EL (cell line): ENCODE measurements at regions not wholly inside any gene's neighbourhood (a gene's known extent, or its start where the extent isn't known, plus 50 kb on each side); places are given as distances from the start of the nearest gene placed in this dataset.

ENCODE experiments used
- DNase-seq: peaks from one replicate; pipeline ENCODE4 v3.0.0-alpha.2; 2016

DNA sequence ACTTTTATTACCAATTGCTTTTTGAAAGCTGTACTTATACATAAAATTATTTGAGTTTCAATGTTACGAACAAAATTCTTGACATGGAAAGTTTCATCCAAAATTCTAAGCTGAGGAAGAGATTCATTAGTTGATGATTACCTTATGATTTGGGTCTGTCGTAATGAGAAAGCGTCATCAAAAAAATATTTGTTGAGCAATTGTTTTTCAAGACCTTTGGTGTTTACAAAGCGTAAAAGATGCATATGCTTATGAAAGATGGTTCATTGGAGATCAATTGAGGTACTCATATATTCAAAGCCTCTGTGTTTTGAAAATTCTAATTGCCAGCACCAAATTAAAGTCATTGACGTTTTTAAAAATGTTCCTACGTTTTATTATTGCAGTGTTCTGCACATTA, 110.5 kb upstream of the DOK5 start:
- no peak for DNase-seq

DNA sequence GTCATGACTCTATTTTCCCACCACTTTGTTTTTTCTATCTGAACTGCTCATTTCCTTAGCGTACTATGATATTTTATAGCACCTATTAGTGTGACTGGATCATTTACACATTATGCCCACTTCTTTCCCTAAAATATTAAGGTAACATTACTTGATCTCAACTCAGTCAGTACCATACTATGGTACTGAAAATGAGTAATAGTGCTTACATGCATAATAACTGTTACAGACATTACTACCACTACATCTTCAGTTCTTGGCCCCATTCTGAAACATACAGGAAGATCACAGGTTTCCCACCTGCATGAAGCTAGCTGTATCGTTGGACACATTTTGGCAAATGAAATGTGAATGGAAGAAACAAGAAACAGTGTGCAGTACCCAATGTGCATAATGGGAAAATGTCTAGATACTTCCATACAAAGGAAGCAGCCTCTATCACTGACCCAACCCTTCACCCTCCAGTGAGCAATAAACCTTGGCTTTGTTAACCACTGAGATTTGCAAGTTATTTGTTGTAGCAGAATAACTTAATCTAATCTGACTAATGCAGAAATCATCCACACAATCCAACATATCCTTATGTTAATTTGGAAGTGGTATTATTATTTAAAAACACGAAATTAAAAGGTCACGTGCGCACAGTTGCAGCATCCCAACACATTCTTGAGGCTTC, 108.6 kb upstream of the DOK5 start:
- no peak for DNase-seq

DNA sequence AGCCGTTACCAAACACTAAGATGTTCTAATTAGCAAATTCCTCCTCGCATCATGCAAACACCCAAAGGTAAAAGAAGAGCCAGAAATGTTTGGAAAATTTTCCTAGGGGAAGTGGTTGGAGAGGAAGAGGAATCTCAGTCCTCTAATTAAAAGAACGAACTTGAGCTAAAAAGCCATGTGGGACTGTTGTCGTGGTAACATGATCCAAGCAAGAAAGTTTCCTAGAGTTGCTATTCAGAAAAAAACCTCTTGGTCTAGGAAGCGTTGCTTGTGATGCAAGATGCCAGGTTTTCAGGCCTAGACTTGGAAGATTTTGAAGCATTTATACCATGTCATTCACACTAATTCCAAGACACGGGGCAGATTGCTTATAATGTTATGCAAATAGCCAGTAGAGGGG, 106.8 kb upstream of the DOK5 start:
- DNase-seq: no peak

DNA sequence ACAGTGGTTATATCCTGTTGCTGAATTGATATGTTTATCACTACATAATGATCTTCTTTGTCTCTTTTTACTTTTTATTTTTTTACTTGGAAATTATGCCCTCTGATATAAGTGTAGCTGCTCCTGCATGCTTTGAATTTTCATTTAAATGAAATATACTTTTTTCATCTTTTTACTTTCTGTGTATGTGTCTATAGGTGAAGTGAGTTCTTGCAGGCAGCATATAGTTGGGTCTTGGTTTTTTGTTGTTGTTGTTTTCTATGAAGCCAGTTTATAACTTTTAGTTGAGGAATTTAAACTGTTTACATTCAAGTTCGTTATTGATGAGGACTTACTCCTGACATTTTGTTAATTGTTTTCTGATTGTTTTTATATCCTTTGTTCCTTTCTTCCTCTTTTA, 103.1 kb upstream of the DOK5 start:
- DNase-seq: no peak

DNA sequence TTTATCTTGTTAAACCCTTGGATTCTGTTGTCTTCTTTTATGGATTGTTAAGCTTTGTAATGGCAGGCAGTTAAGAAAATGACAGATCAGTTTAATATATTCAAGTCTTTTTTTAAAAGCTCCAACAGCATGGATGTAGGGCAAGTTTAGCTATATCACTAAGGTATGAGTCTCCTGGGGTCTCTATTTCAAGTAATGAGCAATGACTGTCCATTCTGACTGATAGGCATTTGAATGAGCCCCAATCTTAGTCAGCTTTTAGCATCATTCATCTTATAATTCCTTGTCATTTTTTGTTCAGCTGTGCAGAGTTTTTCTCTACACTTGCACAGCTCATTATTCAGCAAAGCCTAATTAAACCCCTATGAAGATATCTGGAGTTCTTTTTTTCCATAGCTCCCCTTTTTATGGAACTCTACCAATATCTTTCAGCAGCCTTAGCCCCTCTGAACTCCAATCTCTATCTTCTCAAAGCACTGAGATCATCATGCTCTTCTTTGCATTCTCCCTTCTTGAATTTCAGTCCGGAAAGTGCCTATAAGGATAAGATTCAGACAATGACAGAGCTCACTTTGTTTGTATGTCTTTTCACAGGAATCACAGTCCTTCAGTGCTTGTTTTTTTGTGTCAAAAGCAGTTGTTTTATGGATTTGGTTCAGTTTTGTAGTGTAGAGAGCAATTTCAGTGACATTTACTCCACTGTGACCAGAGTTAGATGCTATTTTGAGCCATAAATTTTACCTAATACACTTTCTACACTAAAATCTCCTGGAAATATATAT, 97.2 kb upstream of the DOK5 start:
- no peak for DNase-seq

DNA sequence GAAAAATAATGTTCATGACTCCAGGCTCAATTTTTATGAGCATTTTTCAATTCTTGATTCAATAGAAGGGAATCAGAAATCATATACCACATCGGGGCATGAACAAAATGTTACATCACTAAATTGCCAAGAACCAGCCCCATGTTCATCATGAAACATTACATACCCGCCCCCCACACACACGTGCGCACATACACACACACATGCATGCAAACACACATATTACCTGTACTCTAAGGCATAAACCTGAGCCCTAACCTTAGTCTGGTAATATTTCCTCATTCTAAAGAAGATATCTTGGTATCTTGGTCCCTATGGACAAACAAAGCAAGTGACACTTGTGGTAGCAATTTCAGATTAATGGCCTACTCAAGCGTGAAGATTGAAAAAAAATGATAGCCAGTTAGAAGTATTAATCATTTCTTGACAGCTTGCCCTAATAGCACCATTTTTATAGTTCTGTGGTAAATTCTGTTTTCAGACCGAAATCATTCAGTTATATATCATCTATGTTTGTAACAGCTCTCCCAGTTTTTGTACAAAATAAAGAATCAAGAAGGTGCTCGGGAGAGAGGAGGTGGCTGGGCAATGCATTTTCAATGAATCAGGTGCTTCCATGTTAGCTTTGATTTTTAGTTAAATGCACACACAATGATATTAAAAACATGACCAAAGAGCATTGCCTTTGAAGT, 95.4 kb upstream of the DOK5 start:
- no peak for DNase-seq

DNA sequence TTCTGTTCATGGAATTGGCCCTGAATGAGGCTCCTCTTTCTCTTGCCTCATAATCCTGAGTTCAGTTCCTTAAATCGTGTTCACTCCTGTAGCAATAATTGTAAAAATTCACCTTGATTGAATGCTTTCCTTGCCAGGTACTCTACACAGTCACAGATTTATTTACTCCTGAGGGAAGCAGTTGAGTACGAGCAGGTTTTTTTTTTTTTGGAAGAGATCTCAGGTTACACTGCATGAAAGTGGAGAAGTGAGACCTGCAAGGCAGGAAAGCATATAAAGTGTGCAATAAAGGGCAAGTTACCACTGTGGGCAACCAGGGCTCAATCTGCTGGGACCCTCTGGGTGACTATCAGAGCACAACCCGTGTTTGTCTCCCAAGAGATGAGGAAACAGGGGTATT, 93.0 kb upstream of the DOK5 start:
- DNase-seq: no peak

DNA sequence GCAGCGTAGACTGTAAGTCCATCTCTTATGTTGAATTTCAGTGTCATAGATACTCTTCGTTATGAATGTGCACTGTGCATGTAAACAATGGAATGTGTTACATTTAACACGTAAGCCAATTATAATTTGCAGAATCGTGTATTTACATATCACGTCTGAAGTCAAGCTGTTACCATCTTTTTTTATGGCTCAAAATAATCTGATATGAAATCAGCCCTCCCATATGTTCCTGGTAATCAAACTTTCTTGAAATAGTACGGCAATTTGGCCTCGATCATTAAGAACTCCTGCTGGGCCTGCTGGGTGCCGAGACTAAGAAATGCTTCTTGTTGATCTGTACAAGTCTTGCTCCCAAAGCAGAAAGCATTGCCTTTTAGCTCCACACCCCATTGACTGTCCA, 89.6 kb upstream of the DOK5 start:
- DNase-seq: no peak

DNA sequence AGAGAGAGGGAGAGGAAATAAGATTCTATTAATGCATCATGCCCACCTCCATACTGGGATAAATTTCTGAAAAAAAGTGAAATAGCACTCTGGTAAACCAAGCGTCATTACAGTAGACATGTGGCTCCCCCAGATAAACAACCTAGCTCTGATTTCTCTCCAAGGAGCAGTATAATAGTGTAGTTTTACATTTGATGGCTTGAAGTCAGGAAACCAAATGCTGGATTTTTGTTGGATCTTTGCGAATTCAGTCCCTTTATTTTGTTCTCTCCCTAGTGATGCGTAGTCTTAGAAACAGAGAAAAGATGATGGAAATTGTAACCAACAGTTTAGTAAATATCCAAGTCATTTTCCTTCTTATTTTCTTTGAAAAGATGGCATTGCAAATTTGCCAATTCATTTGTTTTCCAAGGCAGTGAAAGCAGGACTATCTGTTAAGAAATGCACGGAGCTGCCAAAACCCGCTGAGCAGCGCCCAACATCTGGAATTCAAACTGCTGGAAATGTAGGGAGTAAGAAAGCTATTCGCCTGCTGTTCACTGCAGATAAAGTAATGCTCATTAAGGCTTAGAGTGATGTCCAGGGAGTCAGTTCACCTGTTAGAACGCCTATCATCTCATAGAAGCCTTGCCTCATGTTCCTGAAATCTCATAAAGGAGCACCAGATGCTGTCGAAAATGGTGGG, 85.7 kb upstream of the DOK5 start:
- DNase-seq: no peak

DNA sequence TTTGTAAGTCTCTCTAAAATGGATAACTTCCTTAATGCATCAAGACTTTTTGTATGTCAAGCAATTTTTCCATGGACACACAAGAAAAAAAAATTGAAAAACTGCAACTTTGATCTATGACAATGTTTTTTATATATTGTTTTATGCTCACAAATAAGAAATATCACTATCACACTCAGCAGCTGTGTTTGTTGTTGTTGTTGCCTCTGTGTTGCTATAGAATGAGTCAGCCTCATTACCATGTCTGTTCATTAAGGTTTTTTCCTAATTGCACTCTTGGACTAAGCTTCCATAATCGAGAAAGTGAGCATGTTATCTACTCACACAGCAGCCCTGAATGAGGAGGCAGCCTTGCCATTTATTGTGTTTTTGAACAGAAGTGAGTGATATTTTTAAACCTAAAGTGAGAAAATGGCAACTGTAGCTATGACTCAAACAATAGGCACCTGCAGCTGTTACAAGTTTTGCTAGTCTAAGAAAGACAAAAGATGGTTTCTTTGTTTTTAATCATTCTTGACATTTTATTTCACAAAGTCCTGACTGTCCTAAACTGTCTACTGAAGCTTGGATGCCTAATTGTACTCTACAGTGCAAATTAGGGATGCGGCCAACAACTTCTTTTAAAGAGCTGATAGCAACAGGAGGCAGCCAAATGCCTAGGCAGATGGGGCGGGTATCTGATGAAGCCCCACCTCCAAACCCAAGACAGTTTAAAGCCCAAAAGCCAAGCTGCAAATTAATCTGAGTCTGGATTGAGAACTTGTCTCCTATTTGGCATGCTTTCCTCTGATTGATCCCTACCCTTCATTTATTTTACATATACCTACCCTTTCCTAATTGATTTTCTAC, 77.9 kb upstream of the DOK5 start:
- no peak for DNase-seq

DNA sequence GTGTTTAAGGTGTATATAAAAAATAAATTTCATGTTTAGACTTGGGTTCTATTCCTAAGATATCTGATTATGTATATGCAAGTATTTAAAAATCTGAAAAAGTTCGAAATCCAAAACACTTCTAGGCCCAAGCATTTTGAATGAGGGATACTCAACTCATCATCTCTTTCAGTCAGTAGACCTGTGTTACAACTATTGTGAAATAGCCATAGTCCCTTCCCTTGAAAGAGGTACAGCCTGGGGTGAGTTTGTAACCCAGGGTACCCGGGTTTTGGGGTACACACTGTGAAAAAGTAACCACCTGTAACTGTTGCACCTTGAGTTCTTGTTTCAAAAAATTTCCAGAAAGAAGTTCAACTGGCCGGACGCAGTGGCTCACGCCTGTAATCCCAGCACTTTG, 76.6 kb upstream of the DOK5 start:
- DNase-seq: no peak

DNA sequence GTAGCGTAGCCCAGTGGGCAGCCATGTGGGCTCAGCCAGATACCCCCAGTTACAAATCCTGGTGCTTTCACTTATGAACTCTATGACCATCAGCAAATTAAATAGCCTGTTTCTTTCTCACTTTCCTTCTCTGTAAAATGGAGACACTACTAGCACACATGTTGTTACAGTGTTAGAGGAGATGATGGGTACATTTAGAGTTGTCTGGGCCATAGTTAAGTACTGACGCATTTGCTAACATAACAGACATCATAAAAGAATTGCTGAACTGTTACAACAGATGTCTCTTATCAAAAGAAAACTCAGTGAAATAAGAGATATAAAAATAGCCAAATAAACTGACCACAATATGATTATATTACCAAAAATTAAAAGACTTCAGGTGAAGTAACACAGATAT, 69.9 kb upstream of the DOK5 start:
- DNase-seq: no peak

DNA sequence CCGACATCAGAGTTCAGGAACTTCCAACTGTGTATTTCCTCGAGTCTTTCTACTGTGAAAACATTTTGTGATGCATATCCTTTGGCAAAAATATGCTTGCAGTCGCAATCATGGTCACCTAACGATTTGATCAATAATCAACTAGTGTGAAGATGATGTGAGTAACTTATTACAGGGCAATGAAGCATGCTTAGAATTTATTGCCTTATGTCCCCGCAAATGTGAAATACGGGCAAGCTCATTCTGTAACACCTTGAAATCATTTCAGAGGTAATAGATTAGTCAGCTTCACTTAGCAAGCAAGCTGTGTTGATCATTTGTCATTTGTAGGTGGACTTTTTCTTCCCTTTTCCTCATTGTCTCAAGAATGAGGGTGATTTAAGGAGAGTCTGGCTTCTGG, 67.9 kb upstream of the DOK5 start:
- DNase-seq: no peak

DNA sequence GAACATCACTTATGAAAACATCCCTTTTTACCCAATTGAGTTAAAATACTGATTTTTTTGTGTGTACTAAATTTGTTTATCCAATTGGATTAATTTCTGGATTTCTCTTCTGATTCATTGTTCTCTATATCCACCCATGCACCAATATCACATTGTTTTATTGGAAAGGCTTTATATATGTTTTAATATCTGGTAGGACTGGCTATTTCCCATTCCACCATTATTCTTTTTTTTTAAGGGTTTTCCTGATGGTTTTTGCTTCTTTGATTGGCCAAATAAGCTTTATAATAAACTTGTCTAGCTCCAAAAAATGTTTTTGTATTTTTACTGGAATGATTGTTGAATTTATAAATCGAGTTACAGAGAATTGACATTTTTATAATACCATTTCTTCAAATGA, 59.4 kb upstream of the DOK5 start:
- DNase-seq: no peak

DNA sequence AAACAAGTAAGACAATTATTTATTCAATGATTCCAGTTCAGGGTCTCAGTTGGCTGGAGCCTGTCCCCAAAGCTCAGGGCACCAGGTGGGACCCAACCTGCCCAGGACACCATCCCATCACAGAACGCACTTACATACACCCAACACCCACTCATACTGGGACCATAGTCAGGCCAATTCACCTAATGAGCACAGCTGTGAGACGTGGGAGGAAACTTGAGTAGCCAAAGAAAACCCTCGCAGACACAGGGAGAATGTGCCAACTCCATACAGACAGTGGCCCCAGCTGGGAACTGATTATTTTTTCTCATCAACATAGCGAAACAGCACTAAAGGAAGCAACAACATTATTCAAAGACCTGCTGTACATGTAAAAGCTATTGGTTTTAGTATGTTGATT, 58.6 kb upstream of the DOK5 start:
- no peak for DNase-seq

DNA sequence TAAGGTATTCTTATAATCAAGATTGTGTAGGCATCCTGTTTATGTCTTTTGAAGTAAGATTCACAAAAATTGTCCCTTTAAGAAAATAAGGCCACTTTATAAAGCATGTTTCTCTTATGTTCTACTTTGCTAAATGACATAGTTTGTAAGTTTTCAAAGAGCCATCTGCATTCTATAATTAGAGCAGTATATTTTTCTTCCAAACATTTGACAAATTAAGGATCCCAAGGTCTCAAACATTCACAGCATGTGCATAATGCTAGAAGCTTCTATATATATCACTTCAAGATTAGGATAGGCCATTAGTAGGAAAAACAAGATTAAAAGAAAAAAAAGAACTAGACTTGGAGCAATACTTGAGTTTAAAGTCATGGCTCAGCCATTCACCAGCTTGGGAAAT, 55.9 kb upstream of the DOK5 start:
- no peak for DNase-seq
